Activated T-helper 17 cell treated with anti-CD3 and anti-CD28 coated beads, Interleukin-2, amount 50 U/mL, for 72 hours (primary cell): ENCODE measurements at regions not wholly inside any gene's neighbourhood (a gene's known extent, or its start where the extent isn't known, plus 50 kb on each side); places are given as distances from the start of the nearest gene placed in this dataset.

Experiments used
- ATAC-seq: fragments of 150-1000 bp; cut with Tn5 transposase; replicated peaks from 2 replicates; pipeline ENCODE4 v1.10.0; 2021; ENCODE audit warnings: mild to moderate bottlenecking, moderate library complexity
- H3K27ac Mint-ChIP-seq: one replicate; pipeline ENCODE4 v1.8.0; 2022; ENCODE audit warnings: mixed read lengths
- H3K27me3 Mint-ChIP-seq: one replicate; pipeline ENCODE4 v1.8.0; 2022; ENCODE audit warnings: mixed read lengths
- H3K36me3 Mint-ChIP-seq: one replicate; pipeline ENCODE4 v1.8.0; 2022; ENCODE audit warnings: low read depth, mild to moderate bottlenecking, mixed read lengths
- H3K4me1 Mint-ChIP-seq: one replicate; pipeline ENCODE4 v1.8.0; 2022; ENCODE audit warnings: mixed read lengths
- H3K4me3 Mint-ChIP-seq: one replicate; pipeline ENCODE4 v1.8.0; 2022; ENCODE audit warnings: mild to moderate bottlenecking, mixed read lengths
- H3K9me3 Mint-ChIP-seq: one replicate; pipeline ENCODE4 v1.8.0; 2022; ENCODE audit warnings: mixed read lengths

DNA sequence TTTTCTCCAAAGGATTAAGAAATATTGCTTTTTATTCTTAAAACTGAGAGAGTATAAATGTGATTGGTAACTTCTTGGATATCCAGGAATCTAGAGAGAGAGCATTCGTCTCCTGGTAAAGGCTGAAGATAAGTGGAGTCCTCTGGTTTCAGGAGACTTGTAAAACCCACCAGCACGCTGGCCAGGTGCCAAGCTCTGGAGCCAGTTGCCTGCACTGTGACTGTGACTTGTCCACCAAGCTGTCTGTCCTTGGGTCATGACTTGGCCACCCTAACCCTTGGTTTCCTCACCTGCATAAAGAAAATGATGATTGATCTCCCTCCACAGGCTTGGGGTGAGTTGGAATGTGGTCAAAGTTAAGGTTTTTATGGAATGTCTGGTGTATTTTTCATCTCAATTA is 185.4 kb upstream of the NCKAP5 start:
- Mint-ChIP-seq H3K27me3 (peaks cover 7% of the 10 kb centered on the region), H3K36me3 (no peaks in the 10 kb centered on the region), H3K4me1 (no peaks in the 10 kb centered on the region), H3K4me3 (no peak overlapping the region), H3K9me3 (no peaks in the 10 kb centered on the region), H3K27ac (no peak overlapping the region)
- ATAC-seq, result no peak

DNA sequence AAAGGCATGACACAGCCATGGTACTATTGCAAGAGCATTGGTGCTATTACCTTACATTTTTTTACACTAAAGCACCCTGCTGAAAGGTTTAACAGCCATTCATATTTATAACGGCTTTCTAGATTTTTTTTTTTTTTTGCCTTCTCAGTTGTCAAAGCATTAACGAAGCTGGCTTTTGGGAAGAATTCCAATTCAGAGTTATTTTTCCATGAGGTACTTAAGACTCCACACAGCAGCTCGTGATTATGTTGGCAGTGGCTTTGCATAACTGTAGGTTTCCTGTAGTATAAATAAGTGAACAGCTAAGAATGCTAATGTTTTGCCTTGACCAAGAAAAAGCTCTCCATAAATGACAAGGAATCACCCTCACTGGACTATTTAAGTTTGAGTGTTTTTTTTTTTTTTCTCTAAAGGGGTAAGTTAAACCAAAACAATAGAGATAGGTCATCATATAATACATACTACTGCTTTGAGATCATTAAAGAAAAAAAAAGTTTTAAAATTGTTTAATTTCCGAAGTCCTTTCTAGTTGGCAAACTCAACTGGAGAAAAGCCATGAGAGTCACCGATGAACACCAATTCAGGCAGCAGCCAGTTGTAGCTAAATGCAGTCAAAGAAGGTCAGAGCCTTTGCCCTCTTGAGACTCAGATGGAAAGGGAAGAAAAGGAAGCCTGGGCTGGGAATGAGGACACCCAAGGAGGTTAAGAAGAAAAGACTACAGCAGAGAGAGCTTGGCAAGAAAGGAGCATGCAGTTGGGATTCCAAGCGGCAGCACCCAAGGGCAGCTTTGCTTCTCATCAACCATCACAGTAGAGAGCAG is 187.4 kb upstream of the NCKAP5 start:
- no peak for ATAC-seq
- H3K36me3 Mint-ChIP-seq, result no peaks in the 10 kb centered on the region
- no peak overlapping the region for H3K27ac Mint-ChIP-seq
- H3K27me3 Mint-ChIP-seq, result peaks cover 19% of the 10 kb centered on the region
- H3K4me3 Mint-ChIP-seq, result no peak overlapping the region
- no peaks in the 10 kb centered on the region for H3K9me3 Mint-ChIP-seq
- H3K4me1 Mint-ChIP-seq, result no peaks in the 10 kb centered on the region

DNA sequence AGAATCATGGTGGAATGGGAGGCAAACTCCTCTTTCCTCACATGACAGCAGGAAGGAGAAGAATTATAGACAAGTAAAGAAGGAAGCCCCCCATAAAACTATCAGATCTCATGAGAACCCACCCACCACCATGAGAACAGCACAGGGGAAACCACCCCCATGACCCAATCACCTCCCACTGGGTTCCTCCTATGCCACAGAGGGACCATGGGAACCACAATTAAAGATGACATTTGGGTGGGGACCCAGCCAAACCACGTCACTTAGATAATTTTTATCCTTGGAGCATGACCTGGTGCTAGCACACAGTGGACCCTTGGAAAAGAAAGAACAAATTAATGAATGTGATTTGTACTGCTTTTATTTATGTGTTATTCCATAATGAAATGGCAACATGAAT is 188.6 kb upstream of the NCKAP5 start:
- ATAC-seq, result no peak
- no peak overlapping the region for H3K4me3 Mint-ChIP-seq
- no peaks in the 10 kb centered on the region for H3K4me1 Mint-ChIP-seq
- no peaks in the 10 kb centered on the region for H3K9me3 Mint-ChIP-seq
- H3K27ac Mint-ChIP-seq, result no peak overlapping the region
- no peaks in the 10 kb centered on the region for H3K36me3 Mint-ChIP-seq
- H3K27me3 Mint-ChIP-seq, result peaks cover 19% of the 10 kb centered on the region

DNA sequence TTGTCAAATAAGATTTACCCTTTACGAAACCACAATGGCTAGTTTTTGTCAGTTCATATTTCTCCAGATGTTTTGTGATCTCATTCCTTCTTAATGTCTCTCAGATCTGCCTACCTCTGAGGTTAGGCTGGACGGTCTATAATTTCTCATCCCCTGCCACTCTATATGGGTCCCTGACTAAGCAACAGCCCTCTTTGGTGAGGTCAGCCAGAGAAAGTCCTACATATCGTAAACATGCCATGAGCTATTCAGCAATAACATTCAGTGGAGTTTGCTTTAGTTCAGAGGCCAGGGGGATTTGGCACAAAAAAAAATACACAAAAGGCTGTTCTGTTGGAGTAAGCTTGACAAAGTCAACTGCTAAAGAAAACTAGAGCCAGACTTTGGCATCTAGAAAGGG is 192.1 kb upstream of the NCKAP5 start:
- Mint-ChIP-seq H3K27me3 (peaks cover 28% of the 10 kb centered on the region), H3K4me3 (no peak overlapping the region), H3K27ac (no peak overlapping the region), H3K9me3 (no peaks in the 10 kb centered on the region), H3K4me1 (no peaks in the 10 kb centered on the region), H3K36me3 (no peaks in the 10 kb centered on the region)
- no peak for ATAC-seq

DNA sequence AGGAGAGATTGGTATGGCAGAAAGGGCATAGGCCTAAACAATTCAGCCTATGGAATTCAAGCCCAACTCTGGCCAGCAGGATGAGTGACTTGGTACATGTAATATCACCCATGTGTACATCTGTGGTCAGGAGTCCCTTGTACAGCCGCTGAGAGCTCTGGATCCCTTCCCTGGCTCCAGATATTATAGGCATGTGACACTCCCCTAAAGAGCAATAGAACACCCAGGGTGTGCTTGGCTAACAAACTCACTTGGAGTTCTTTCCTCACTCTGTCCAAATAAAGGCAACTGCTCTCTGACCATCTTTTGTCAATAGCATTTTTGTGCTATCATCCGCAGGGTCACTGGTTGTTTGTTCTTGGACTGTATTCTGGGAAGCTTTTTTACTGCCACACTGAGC is 197.4 kb upstream of the NCKAP5 start:
- Mint-ChIP-seq H3K36me3 (no peaks in the 10 kb centered on the region), H3K4me3 (no peak overlapping the region), H3K4me1 (no peaks in the 10 kb centered on the region), H3K9me3 (no peaks in the 10 kb centered on the region), H3K27me3 (peaks cover 26% of the 10 kb centered on the region), H3K27ac (no peak overlapping the region)
- ATAC-seq, result no peak

DNA sequence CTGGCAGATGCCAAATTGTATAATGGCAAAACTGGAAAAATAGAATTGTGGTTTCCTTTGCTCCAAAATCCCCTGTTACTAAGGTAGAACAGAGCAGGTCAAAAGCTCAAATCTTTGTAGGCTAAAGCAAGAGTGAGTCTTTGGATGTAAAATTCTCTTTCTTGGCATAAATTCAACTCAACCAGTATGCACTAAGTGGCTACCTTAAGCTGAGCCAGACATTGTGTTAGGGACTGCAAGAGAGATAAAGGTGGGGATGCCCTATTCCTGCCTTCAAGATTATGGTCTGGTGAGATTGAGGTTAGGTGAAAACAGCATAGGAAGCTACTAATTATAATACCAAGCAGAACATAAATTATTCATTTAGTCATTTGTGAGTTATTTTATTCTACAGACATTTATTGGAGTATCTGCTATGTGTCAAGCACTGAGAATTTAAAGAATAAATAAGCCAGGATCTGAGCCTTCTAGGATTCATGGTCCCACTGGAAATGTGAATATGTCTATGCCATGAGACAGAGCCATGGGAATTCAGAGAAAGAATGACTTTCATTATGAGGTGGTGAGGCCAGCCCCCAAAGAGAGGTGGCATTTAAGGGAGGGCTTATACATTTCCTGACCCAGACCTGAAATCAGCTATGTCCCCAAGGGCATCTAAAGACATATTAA is 198.0 kb upstream of the NCKAP5 start:
- Mint-ChIP-seq H3K4me1 (no peaks in the 10 kb centered on the region), H3K4me3 (no peak overlapping the region), H3K9me3 (no peaks in the 10 kb centered on the region), H3K36me3 (no peaks in the 10 kb centered on the region), H3K27ac (no peak overlapping the region), H3K27me3 (peaks cover 29% of the 10 kb centered on the region)
- ATAC-seq, result no peak

DNA sequence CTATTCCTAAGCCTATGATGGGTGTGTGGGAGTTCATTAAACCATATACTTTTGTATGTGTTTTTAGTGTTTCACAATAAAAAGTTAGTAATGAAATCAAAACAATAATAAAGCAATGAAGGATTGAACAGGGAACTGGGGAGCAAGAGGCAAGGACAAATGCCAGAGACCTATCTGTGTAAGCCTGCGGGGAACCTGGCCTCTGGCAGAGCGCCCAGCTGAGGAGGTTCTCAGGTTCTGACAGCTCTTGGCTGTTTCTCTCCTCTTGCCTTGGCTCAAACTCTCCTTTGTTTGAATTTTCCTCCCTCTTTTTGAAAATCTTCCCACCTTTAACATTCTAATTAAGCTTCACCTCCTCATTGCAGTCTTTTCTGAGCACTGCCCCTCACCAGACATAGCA is 200.0 kb upstream of the NCKAP5 start:
- no peaks in the 10 kb centered on the region for H3K9me3 Mint-ChIP-seq
- H3K27me3 Mint-ChIP-seq, result peaks cover 28% of the 10 kb centered on the region
- H3K4me1 Mint-ChIP-seq, result no peaks in the 10 kb centered on the region
- no peak overlapping the region for H3K27ac Mint-ChIP-seq
- no peaks in the 10 kb centered on the region for H3K36me3 Mint-ChIP-seq
- no peak overlapping the region for H3K4me3 Mint-ChIP-seq
- ATAC-seq, result no peak

DNA sequence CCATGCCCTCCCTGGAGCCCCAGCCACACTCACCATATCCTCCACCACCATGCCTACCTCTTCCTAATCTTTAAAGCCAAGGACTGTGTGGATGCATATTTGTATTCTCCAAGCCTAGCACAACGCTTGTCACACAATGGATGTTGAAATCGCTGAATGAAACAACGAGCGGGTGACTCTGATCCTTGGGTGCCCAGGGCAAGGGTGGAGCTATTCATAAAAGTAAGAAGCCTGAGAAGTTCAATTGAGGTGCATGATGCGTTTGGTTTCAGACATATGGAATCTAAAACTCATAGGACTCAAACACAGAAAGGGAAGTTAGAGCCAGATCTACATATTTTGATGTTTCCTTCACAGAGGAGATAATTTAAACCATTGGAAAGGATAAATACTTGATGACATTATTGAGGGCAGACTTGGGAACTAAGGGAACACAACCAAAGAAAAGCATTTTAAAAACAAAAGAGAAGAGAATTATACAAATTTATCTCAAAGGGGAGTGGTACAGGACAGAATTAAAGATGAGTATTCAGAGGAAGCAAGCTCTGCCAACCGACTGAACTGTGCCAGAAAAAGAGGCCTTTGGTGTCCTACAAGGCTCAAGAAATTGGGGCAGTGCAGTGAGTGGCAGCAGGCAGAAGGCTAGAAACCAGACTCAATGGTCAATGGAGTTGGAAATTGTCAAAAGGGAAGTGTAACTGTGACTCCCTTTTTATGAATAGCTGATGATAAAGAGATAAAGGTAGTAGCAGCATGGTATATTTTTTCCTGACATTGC is 200.6 kb upstream of the NCKAP5 start:
- peaks cover 22% of the 10 kb centered on the region for H3K27me3 Mint-ChIP-seq
- H3K4me3 Mint-ChIP-seq, result no peak overlapping the region
- no peaks in the 10 kb centered on the region for H3K4me1 Mint-ChIP-seq
- H3K9me3 Mint-ChIP-seq, result no peaks in the 10 kb centered on the region
- no peak for ATAC-seq
- H3K27ac Mint-ChIP-seq, result no peak overlapping the region
- H3K36me3 Mint-ChIP-seq, result no peaks in the 10 kb centered on the region

DNA sequence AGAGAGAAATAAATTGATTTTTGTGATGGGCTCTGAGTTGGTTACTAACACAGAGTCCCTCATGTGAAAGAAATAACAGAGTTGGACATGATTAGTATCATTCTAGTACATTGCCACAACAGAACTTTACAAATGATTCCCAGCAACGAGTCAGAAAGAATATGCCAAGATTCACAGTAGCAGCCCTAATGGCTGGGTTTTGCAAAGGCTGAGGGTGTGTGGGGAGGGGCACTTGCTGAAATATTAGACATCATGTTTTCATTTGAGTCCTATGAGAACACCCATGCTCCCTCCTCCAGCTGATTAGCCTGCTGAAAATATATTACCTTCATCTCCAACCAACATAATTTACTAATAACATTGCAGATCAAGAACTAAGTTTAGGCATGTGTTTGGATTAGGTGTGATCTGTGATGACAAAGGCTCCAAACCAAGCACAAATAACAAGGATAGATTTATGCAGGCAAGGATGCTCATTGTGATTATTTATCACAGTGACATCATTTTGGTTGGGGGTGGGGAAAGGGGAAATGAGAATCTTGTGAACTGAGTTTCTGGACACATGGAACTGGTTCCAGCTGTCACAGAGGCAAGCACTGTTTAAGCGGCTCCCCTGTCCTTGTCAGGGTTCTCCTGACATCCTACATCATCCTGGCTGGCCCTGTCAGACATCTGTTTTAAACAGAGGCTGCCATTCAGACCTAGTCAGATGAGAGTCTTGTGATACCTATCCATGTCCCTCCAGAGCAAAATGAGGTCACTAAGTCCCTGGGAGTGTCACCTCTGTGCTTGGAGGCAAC is 205.8 kb upstream of the NCKAP5 start:
- H3K4me3 Mint-ChIP-seq, result no peak overlapping the region
- no peaks in the 10 kb centered on the region for H3K36me3 Mint-ChIP-seq
- no peak overlapping the region for H3K27ac Mint-ChIP-seq
- ATAC-seq, result no peak
- peaks cover 10% of the 10 kb centered on the region for H3K27me3 Mint-ChIP-seq
- H3K4me1 Mint-ChIP-seq, result no peaks in the 10 kb centered on the region
- no peaks in the 10 kb centered on the region for H3K9me3 Mint-ChIP-seq

DNA sequence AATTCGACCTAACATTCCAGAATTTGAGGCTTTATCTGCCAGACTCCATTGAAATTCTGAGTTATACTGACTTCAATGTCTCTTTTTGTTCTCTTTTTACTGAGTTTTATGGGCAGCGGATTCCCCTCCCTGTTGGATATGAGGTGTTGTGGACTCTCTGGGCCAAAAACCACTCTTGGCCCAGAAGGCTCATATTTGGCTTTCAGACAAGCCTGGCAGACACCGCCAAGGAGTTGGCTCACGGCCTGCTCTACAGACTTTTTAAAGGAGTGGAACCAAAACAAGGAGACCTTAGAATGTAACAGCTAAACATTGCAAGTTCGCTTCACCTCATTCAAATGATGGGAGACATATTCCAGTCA is 206.4 kb upstream of the NCKAP5 start:
- ATAC-seq, result no peak
- H3K27me3 Mint-ChIP-seq, result peaks cover 7% of the 10 kb centered on the region
- H3K36me3 Mint-ChIP-seq, result no peaks in the 10 kb centered on the region
- no peak overlapping the region for H3K4me3 Mint-ChIP-seq
- no peaks in the 10 kb centered on the region for H3K9me3 Mint-ChIP-seq
- H3K4me1 Mint-ChIP-seq, result no peaks in the 10 kb centered on the region
- no peak overlapping the region for H3K27ac Mint-ChIP-seq

DNA sequence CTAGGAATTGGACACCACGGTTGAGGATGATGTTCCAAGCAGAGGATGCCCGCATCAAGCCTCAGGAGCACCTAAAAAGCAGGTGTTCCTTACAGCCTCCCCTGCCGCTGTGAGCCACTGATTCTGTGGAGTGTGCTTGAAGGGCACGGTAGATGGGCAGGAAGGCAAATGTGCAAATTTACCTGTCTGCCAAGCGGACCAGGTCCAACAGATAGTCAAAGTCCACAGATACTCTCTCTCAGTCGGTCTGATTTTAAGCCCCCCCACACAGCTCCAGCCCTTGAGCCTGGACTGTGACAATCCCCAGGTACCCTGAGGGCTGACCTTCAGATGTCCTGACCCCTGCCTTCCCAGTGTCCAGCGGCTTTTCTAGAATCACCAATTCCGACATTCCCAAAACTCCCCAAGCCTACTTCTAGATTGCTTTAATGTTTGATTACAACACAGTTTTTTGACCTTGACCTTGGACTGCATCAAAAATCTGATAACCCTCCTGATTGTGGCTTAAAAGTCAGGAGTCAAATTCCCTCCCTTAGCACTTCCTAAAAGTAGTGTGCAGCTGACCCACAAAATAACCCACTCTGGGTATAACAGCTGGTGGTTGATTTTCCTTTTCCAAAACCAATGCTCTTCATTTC is 208.8 kb upstream of the NCKAP5 start:
- H3K27me3 Mint-ChIP-seq, result no peaks in the 10 kb centered on the region
- H3K27ac Mint-ChIP-seq, result no peak overlapping the region
- H3K4me3 Mint-ChIP-seq, result no peak overlapping the region
- no peaks in the 10 kb centered on the region for H3K9me3 Mint-ChIP-seq
- no peak for ATAC-seq
- H3K36me3 Mint-ChIP-seq, result no peaks in the 10 kb centered on the region
- H3K4me1 Mint-ChIP-seq, result no peaks in the 10 kb centered on the region

DNA sequence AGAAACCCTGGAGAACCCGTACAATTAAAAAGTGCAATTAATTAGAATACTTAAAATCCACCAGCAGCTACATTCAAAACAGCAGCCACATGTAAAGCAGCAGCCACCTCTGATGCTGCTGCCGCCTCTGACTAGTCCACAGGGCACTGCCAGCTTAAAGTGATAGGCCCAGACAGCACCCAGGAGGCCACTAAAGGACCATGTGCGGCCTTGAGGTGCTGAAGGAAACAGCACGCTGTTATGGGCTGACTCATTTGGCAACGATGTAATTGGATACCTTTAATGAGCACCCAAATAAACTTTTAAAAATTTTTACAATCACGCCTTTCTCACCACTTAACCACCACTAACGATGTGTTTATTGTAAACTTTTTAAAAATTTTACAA is 209.3 kb upstream of the NCKAP5 start:
- ATAC-seq, result no peak
- no peaks in the 10 kb centered on the region for H3K36me3 Mint-ChIP-seq
- no peaks in the 10 kb centered on the region for H3K4me1 Mint-ChIP-seq
- H3K4me3 Mint-ChIP-seq, result no peak overlapping the region
- no peak overlapping the region for H3K27ac Mint-ChIP-seq
- no peaks in the 10 kb centered on the region for H3K27me3 Mint-ChIP-seq
- no peaks in the 10 kb centered on the region for H3K9me3 Mint-ChIP-seq

DNA sequence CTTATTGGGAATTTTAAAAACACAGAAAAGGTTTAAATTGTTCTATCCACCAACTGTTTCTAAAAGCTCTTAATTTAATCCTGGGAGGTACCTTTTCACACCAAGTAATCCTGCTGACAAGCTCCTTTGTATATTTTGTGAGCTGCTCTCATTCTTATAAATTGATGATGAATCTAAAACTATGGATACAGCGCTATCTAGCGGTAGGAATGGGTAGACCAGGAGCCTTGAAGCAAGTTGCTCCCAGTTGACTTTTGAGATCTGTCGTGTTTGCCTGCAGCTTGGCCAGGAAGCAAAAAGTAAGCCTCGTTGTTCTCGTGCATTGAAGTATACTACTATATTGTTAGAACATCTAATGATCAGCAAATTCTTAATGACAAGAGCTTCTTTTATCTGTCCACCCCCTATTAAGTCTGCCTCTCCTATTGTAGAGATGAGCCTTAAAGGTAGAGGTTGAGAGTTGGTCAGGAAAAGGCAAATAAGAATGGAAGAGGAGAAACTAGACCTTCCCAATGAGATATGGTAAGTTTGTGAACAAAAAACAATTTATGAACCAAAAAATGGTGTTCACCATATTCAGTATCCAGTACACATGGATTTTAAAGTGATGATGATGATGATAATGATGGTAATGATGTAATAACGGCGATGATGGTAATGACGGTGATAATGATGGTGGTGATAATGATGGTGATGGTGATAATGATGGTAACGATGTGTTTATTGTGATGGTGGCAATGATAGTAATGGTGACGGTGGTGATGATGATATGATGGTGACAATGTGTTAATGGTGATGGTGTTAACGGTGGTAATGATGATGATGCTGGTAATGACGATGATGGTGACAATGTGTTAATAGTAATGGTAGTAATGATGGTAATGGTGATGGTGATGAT is 212.1 kb upstream of the NCKAP5 start:
- Mint-ChIP-seq H3K27ac (no peak overlapping the region), H3K27me3 (peaks cover 5% of the 10 kb centered on the region), H3K4me1 (no peaks in the 10 kb centered on the region), H3K36me3 (no peaks in the 10 kb centered on the region), H3K4me3 (no peak overlapping the region), H3K9me3 (no peaks in the 10 kb centered on the region)
- ATAC-seq, result no peak
